Choroid plexus epithelial cell (primary cell): ENCODE measurements at regions not wholly inside any gene's neighbourhood (a gene's known extent, or its start where the extent isn't known, plus 50 kb on each side); places are given as distances from the start of the nearest gene placed in this dataset.
A peak's percentile ranks its signal among the peaks of the same experiment; 100 is the strongest.
"Not testable (repeated sequence)": the region's sequence is repeated elsewhere in the genome, so short reads cannot be mapped to it uniquely, and the experiment has no call there.

ENCODE experiments used
- DNase-seq: peaks from one replicate; pipeline ENCODE4 v3.0.0-alpha.2; 2010; ENCODE audit warnings: low read depth
- H3K4me3 ChIP-seq: 2 replicates; pipeline ENCODE4 v1.5.1; 2011; ENCODE audit warnings: low read depth, mild to moderate bottlenecking, control low read depth, low read length, moderate library complexity
- CTCF ChIP-seq: conservative IDR thresholded peaks from 2 replicates; pipeline ENCODE4 v1.5.1; 2011; ENCODE audit warnings: low read depth, mild to moderate bottlenecking, control low read depth, inconsistent platforms, low read length, moderate library complexity

GRCh38 chr14:56005191-56006053, 112.8 kb upstream of the PELI2 start:
- peak; percentile 89 for DNase-seq
- no peak for TF ChIP-seq CTCF
- H3K4me3 ChIP-seq = peak overlapping the region; percentile 47

GRCh38 chr14:56007491-56007890, 110.7 kb upstream of the PELI2 start:
- DNase-seq = peak; percentile 2

GRCh38 chr14:56008150-56008549, 110.1 kb upstream of the PELI2 start:
- no peak for DNase-seq
- H3K4me3 ChIP-seq = no peak overlapping the region
- TF ChIP-seq CTCF = no peak

More at GRCh38 chr14:56007491-56007890, 110.7 kb upstream of the PELI2 start:
- H3K4me3 ChIP-seq = not testable (repeated sequence)

GRCh38 chr14:56008661-56009060, 109.5 kb upstream of the PELI2 start:
- DNase-seq, H3K4me3 ChIP-seq: not testable (repeated sequence)

GRCh38 chr14:56023661-56024081, 94.5 kb upstream of the PELI2 start:
- DNase-seq = no peak

GRCh38 chr14:56025191-56025590, 93.0 kb upstream of the PELI2 start:
- no peak for DNase-seq
- no peak for TF ChIP-seq CTCF
- H3K4me3 ChIP-seq = no peak overlapping the region

More at GRCh38 chr14:56023661-56024081, 94.5 kb upstream of the PELI2 start:
- no peak overlapping the region for H3K4me3 ChIP-seq
- no peak for TF ChIP-seq CTCF

GRCh38 chr14:56026506-56026905, 91.7 kb upstream of the PELI2 start:
- no peak for TF ChIP-seq CTCF
- no peak for DNase-seq
- H3K4me3 ChIP-seq = no peak overlapping the region

- H3K4me3 ChIP-seq = no peak overlapping the region
These were observed 90.8 kb upstream of the PELI2 start for GRCh38 chr14:56027421-56027820.

More at GRCh38 chr14:56027421-56027820, 90.8 kb upstream of the PELI2 start:
- no peak for TF ChIP-seq CTCF
- no peak for DNase-seq
